GM23338 (cell line): ENCODE measurements at regions not wholly inside any gene's neighbourhood (a gene's known extent, or its start where the extent isn't known, plus 50 kb on each side); places are given as distances from the start of the nearest gene placed in this dataset.

ENCODE experiments used
- ATAC-seq: fragments of 200-7000 bp; cut with Tn5 transposase; 3 replicates; pipeline ENCODE4 v1.9.1; 2020
- DNase-seq: peaks from one replicate; pipeline ENCODE4 v3.0.0-alpha.2; 2015; ENCODE audit warnings: low spot score
- H2AFZ ChIP-seq: fragments of 200-600 bp; sonication (generic); 2 replicates; pipeline ENCODE4 v1.8.0; 2016; ENCODE audit warnings: antibody characterized with exemption, mild to moderate bottlenecking, moderate library complexity
- H3F3A ChIP-seq: fragments of 200-600 bp; sonication (generic); replicated peaks from 2 replicates; pipeline ENCODE4 v1.8.0; 2017; ENCODE audit warnings: antibody characterized with exemption, mixed run types, low read depth
- H3K27ac ChIP-seq: fragments of 200-600 bp; sonication (generic); 2 replicates; pipeline ENCODE4 v1.6.1; 2016; ENCODE audit warnings: low read depth
- H3K27me3 ChIP-seq: fragments of 200-600 bp; sonication (generic); 2 replicates; pipeline ENCODE4 v1.8.0; 2016; ENCODE audit warnings: mild to moderate bottlenecking, mixed run types, moderate library complexity; ENCODE audit not compliant: insufficient read depth
- H3K36me3 ChIP-seq: fragments of 200-600 bp; sonication (generic); 2 replicates; pipeline ENCODE4 v1.8.0; 2016; ENCODE audit warnings: mild to moderate bottlenecking; ENCODE audit not compliant: insufficient read depth
- H3K4me1 ChIP-seq: fragments of 200-600 bp; sonication (generic); 2 replicates; pipeline ENCODE4 v1.8.0; 2016; ENCODE audit warnings: mild to moderate bottlenecking, moderate library complexity; ENCODE audit not compliant: insufficient read depth
- H3K4me2 ChIP-seq: fragments of 200-600 bp; sonication (generic); 2 replicates; pipeline ENCODE4 v1.7.1; 2017; ENCODE audit warnings: mixed run types
- H3K4me3 ChIP-seq: fragments of 200-600 bp; sonication (generic); 2 replicates; pipeline ENCODE4 v1.6.1; 2016; ENCODE audit warnings: mixed run types
- H3K79me2 ChIP-seq: fragments of 200-600 bp; sonication (generic); replicated peaks from 2 replicates; pipeline ENCODE4 v1.8.0; 2017; ENCODE audit warnings: mild to moderate bottlenecking; ENCODE audit not compliant: insufficient read depth
- H3K9me2 ChIP-seq: fragments of 200-600 bp; sonication (generic); 2 replicates; pipeline ENCODE4 v1.8.0; 2017; ENCODE audit not compliant: insufficient read depth
- H4K20me1 ChIP-seq: fragments of 200-600 bp; sonication (generic); replicated peaks from 2 replicates; pipeline ENCODE4 v1.8.0; 2017; ENCODE audit warnings: mild to moderate bottlenecking; ENCODE audit not compliant: insufficient read depth
- H3K27ac Mint-ChIP-seq: 2 replicates; pipeline ENCODE4 v1.8.0; 2020; ENCODE audit warnings: inconsistent platforms, mild to moderate bottlenecking, moderate library complexity, mixed read lengths
- H3K27me3 Mint-ChIP-seq: 3 replicates; pipeline ENCODE4 v1.8.0; 2022; ENCODE audit warnings: low read depth, mild to moderate bottlenecking, moderate library complexity, mixed read lengths, inconsistent platforms; ENCODE audit not compliant: insufficient read depth, poor library complexity
- H3K36me3 Mint-ChIP-seq: 3 replicates; pipeline ENCODE4 v1.8.0; 2021; ENCODE audit warnings: low read depth, mild to moderate bottlenecking, inconsistent platforms, moderate library complexity, mixed read lengths
- H3K4me1 Mint-ChIP-seq: 3 replicates; pipeline ENCODE4 v1.8.0; 2020; ENCODE audit warnings: mild to moderate bottlenecking, inconsistent platforms, mixed read lengths
- H3K4me3 Mint-ChIP-seq: 3 replicates; pipeline ENCODE4 v1.8.0; 2021; ENCODE audit warnings: moderate library complexity, mild to moderate bottlenecking, inconsistent platforms, mixed read lengths
- H3K9me3 Mint-ChIP-seq: 3 replicates; pipeline ENCODE4 v1.8.0; 2020; ENCODE audit warnings: moderate library complexity, mild to moderate bottlenecking, inconsistent platforms, mixed read lengths
- CREB1 ChIP-seq: fragments of 250-450 bp; sonication (Bioruptor Pico); IDR thresholded peaks from 2 replicates; pipeline ENCODE4 v1.5.0; 2020; ENCODE audit warnings: low read depth, mild to moderate bottlenecking, moderate library complexity
- CTCF ChIP-seq, 2 experiments: fragments of 200-600 bp in 1 of 2; sonication (generic) in 1 of 2; conservative IDR thresholded peaks; 2 replicates each; pipeline versions ENCODE4 v1.5.1 to v1.6.1; 2016 to 2017; ENCODE audit warnings: antibody characterized with exemption in 2 of 2, low read depth in 2 of 2, mild to moderate bottlenecking in 2 of 2, moderate library complexity in 1 of 2
- ETS1 ChIP-seq: IDR thresholded peaks from 2 replicates; pipeline ENCODE4 v1.6.1; 2016; ENCODE audit warnings: antibody characterized with exemption
- EZH2 ChIP-seq: fragments of 200-600 bp; sonication (generic); IDR thresholded peaks from one replicate; pipeline ENCODE4 v1.8.0; 2017; ENCODE audit warnings: antibody characterized with exemption, mild to moderate bottlenecking, low read depth; ENCODE audit not compliant: unreplicated experiment
- EZH2phosphoT487 ChIP-seq: fragments of 200-600 bp; sonication (generic); IDR thresholded peaks from one replicate; pipeline ENCODE4 v1.8.1; 2018; ENCODE audit warnings: antibody characterized with exemption; ENCODE audit not compliant: unreplicated experiment
- JUNB ChIP-seq: IDR thresholded peaks from one replicate; pipeline ENCODE4 v1.6.1; 2016; ENCODE audit warnings: antibody characterized with exemption; ENCODE audit not compliant: unreplicated experiment
- NANOG ChIP-seq: IDR thresholded peaks from 2 replicates; pipeline ENCODE4 v1.6.1; 2016; ENCODE audit warnings: antibody characterized with exemption, borderline replicate concordance
- POLR2AphosphoS5 ChIP-seq: IDR thresholded peaks from 2 replicates; pipeline ENCODE4 v1.6.1; 2016; ENCODE audit warnings: antibody characterized with exemption, low read depth
- REST ChIP-seq: IDR thresholded peaks from one replicate; pipeline ENCODE4 v1.6.1; 2018; ENCODE audit warnings: antibody characterized with exemption; ENCODE audit not compliant: unreplicated experiment
- STAT1 ChIP-seq: IDR thresholded peaks from one replicate; pipeline ENCODE4 v1.6.1; 2016; ENCODE audit warnings: antibody characterized with exemption; ENCODE audit not compliant: unreplicated experiment
- ZNF114 ChIP-seq: fragments of 250-450 bp; sonication (Bioruptor Pico); IDR thresholded peaks from 2 replicates; pipeline ENCODE4 v1.5.0; 2020; ENCODE audit warnings: mild to moderate bottlenecking, moderate library complexity
- ZNF331 ChIP-seq: fragments of 250-450 bp; sonication (Bioruptor Pico); IDR thresholded peaks from 2 replicates; pipeline ENCODE4 v1.5.0; 2020; ENCODE audit warnings: low read depth, mild to moderate bottlenecking, moderate library complexity
- ZNF462 ChIP-seq: fragments of 250-450 bp; sonication (Bioruptor Pico); IDR thresholded peaks from 2 replicates; pipeline ENCODE4 v1.5.0; 2020; ENCODE audit warnings: mild to moderate bottlenecking, moderate library complexity

GRCh38 chr1:195899762-195900352 is 708.4 kb downstream of the KCNT2 start:
- ATAC-seq (no peak), DNase-seq (no peak)
- Histone ChIP-seq H3K27me3 (no peaks in the 10 kb centered on the region), H3K9me2 (peaks cover 18% of the 10 kb centered on the region; the same call in 1 of the 2 replicates), H3F3A (no peaks in the 10 kb centered on the region), H3K4me3 (no peak overlapping the region), H4K20me1 (no peaks in the 10 kb centered on the region), H3K27ac (no peak overlapping the region), H3K79me2 (no peaks in the 10 kb centered on the region), H2AFZ (no peak overlapping the region), H3K4me1 (no peaks in the 10 kb centered on the region), H3K4me2 (no peak overlapping the region), H3K36me3 (no peaks in the 10 kb centered on the region)
- no peaks in the 10 kb centered on the region; the same call in 2 of the 3 replicates for H3K4me1 Mint-ChIP-seq
- no peaks in the 10 kb centered on the region for H3K27me3 Mint-ChIP-seq
- no peak overlapping the region for H3K27ac Mint-ChIP-seq
- H3K36me3 Mint-ChIP-seq, result no peaks in the 10 kb centered on the region
- no peaks in the 10 kb centered on the region for H3K9me3 Mint-ChIP-seq
- H3K4me3 Mint-ChIP-seq, result no peak overlapping the region
- no peak for TF ChIP-seq ETS1
- TF ChIP-seq REST, result no peak
- TF ChIP-seq JUNB, result no peak
- no peak for TF ChIP-seq POLR2AphosphoS5
- no peak for TF ChIP-seq STAT1
- TF ChIP-seq CREB1 (CRISPR knock-in tag), result no peak
- no peak for TF ChIP-seq EZH2phosphoT487
- no peak for TF ChIP-seq ZNF462 (CRISPR knock-in tag)
- no peak for TF ChIP-seq EZH2
- TF ChIP-seq CTCF (conservative IDR thresholded peaks at IDR 0.05; ENCODE audit: low read depth in 2 of 2), result no peak
- no peak for TF ChIP-seq ZNF331 (CRISPR knock-in tag)
- TF ChIP-seq NANOG, result no peak
- no peak for TF ChIP-seq ZNF114 (CRISPR knock-in tag)
